Left lobe of liver (tissue), 2 donors: ENCODE measurements at regions not wholly inside any gene's neighbourhood (a gene's known extent, or its start where the extent isn't known, plus 50 kb on each side); places are given as distances from the start of the nearest gene placed in this dataset.

Experiments used
- ATAC-seq: fragments of 200-7000 bp; cut with Tn5 transposase; one replicate; pipeline ENCODE4 v1.9.1; 2020; ENCODE audit warnings: mild to moderate bottlenecking, moderate library complexity
- DNase-seq: peaks from one replicate; pipeline ENCODE4 v3.0.0-alpha.2; 2020; ENCODE audit warnings: low spot score
- donor health status: DM: no; HTN: no; CAD: no; lungs with moderate emphysema.
- donor health status: DM: no; HTN: yes; CAD: no.

DNA sequence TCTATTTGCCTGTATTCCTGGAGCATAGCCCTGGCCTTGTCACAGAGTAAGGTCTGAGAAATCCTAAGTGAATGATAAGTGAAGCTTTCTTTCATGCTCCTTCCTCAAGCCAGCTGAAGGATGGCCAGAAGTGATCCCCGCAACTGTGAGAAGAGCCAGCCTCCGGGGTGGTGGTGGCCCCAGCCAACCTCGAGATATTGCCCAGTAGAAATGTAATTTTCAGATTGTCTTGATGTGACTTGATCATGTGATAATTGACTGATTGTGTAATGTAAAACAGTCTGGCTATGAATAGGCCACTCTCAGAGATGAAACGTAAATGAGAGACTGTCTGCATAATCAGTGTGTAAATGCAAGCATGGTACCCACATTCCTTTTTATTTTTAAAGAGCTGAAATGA is 242.4 kb upstream of the CAMK1G start:
- ATAC-seq (no peak), DNase-seq (no peak)

DNA sequence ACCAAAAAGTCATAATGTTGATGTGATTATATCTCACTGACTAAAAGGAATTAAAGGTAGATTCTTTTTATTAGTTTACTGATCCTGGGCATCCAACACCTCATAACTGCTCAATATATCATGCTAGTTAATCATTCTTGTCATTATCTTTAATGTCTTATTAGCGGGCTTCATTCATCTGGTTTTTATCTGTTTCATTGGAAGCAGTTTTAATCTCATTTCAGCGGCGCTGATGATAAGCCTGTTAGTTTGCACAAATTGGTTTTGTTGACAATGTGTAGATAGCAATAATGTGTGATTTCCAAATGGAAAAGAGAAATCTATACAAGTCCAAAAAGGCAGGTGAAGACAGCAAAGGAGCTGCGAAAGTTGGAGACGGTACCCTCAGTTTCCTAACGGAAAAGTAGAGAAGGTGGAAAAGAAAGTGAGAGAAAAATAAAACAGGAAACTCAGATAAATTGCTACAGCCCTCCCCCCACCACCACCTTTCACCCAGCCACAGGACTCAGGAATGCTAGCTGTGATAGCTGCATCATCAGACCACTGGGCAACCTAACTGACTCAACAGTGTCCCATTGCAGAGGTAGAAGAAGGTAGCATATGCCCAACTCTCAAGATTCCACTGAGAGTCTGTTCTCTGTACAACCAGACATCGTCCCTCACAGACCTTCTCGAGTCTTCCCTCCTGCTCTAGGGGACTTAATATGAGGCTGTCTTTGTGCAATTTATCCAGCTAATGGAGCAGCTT is 241.7 kb upstream of the CAMK1G start:
- ATAC-seq = no peak
- no peak for DNase-seq

DNA sequence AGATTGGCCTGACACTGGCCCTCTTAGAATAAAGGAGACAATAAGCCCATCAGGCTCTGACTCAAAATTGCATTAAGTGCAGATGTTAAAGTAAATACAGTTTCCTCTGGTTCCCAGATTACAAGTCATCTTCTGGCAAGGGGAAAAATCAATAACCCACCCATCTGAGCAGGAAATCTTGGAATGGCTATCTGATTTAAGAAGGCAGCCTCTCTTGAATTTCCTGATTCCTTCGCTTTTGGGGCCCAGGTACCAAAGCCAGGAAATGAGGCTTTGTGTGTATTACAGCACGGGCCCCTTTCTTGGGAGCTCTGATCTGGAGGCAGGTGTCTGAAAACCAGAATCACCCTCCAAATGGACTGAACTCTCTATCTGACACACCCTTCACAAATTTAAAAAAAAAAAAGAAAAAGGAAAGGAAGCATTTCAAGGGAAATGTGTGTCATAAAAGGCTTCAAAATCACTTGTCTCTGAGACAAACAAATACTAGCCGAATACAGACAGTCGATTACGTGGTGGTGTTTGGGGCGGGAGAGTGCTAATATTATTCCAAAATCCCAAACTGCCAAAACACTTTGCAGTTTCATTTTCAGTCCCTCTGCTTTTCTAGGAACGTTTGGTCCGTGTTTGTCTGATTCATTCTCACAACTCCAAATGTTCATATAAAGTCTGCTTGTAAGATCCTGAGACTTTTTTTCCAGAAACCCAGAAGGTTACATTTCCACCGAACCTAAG is 240.9 kb upstream of the CAMK1G start:
- DNase-seq (no peak), ATAC-seq (no peak)

DNA sequence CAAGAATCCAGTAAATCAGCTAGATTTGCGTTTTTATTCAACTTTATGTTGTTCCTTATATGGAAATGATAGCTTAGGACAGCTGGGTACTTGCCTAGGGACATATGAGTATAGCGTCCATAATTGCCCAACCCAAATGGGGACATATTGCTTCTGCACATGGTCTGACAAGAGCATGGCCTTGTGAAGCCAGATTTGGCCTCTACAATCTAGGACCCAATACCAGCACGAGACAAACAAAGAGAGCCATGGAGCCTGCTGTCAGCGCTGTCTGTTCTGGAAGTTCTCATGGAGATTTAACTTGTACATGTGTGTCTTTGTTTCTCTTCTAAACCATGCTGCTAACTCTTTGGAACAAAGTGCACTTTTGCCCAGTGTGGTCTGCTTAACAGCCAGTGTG is 240.0 kb upstream of the CAMK1G start:
- DNase-seq (no peak), ATAC-seq (no peak)

DNA sequence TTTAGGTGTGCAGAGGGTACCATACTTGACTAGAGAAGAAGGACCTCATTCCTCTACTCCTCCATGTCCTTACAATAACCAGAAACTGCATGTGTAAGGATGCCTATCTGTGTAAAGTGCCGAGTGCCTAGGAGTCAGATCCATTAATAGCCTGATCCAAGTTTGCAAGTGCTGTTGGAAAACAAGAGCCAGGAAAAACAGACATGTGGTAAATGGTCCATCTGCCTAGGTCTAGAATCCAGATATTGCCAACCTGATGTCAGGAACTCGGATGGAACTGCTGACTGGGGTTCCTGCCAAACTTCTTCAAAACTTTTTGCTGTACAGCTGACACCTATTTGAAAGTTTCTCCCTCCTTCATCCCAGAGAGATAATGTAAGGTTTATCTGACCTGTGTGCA is 239.4 kb upstream of the CAMK1G start:
- ATAC-seq = no peak
- DNase-seq = no peak

DNA sequence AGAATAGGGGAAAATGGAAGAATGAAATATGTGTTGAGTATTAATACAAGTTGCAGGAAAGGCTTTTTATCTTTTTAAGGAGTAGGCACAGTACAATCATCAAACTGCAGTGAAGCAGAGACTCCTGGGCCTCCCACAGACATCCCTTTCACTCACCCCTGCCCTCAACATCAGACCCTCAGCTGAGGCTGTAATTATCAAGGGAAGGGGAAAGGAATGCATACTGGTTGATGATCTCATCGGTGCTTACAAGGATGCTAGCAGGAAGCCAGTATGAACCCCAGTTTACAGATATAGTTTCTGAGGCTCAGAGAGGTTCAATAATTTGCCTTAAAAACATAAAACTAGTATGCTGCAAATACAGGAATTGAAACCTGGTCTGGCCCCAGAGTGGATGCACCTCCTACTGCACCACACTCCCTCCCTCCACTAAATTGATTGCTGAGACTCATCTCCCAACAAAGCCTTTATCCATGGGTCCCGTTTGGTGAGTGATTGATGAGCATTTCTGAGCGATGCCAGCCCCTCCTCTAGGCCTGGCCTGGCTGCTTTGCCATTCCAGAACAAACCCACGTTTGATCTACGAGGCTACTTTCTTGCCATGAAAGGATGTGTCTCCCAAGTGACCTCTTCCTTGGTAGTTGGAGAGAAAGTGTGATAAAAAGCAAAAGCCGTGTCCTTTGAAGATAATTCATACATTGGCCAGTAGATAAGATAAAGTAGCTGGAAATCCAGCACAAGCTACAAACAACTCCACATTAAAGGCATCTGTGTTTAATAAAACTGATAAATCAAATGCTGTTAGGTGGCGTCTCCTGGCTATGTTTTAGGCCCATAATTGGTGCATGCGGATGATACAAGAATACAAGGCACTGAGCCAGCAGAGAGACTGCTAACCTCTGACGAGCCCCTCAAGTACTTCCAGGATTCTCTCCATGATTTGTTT is 233.9 kb upstream of the CAMK1G start:
- no peak for DNase-seq
- ATAC-seq = no peak

DNA sequence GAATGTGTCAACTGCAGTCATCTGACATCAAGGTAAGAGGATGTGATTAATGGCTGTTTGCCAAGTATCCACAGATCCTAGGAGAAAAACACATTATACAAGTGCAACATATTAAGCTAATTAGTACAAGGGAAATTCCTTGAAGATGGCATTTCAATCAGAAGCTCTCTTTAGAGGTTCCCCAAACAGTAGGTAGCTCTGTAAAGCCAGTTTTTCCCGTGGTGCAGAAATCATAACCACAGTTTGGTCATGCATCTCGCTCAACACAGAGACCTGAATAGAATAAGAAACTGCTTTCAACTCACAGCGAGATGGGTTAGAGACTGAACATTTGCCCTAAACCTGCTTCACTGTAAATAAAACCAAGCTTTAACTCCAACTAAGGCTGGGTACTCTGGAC is 230.5 kb upstream of the CAMK1G start:
- no peak for ATAC-seq

DNA sequence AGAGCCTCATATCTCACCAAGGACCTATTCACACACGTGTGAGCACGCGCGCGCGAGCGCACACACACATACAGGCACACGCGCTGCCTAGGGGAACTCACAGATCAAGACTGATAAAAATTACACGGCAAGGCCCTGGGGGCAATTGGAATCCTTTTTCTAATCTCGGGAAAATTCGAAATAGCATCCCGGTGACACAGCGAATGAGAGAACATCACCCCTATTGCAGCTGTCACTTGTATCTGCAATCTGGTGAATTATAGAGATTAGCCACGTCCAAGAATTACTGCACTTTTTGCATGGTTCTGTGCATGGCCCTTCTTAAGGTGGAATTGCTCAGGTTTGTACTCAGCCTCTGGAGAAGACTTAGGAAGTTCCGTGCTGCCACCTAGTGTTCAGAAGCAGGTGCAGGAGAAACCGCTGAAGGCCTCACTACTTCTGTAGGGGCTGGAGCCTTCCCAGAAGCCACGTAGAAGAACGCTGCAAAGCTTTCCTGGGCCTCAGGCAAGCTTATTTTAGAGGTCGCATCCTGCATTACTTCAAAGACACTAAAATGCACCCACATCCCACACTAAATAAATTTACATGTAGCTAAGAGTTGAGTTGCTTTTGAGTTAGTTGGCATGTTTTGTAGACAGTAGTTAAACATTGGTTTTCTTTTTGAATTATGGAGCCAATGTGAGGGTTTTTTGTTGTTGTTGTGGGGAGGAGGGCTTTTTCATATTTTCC is 229.2 kb upstream of the CAMK1G start:
- DNase-seq = peak; percentile 68
- peak; percentile 99 for ATAC-seq

More for the DNA sequence above, 230.5 kb upstream of the CAMK1G start:
- DNase-seq = no peak

DNA sequence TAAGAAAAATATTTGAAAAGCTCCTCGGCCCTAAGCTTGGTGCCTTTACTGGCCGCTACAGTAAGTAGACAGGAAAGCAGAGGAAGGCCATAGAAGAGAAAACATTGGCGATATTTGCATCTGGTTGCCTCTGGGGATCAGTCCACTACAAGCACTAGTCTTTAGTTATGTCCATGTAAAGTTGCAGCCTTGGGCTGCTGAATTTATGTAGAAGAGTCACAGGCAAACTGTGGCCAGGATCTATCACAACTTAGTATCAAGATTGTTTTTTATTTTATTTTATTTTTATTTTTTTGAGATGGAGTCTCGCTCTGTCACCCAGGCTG is 228.7 kb upstream of the CAMK1G start:
- DNase-seq (no peak), ATAC-seq (no peak)

DNA sequence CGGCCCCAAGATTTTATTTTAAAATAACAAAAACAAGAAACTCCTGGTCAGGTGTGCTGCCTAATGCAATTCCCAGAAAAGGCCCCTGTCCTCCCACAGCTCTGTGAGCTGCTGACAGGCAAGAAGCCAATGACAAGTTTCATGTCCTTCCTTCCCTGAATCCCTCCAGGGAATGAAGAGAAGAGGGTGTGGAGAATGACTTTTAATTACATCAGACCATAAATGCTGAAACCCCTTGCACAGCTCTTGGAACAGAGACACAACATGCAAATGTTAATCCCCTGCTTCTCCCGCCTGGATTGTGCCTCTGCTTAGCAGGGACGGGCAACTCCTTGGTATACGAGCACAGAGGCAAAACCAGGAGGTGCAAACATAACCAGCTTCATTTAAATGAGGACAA is 228.1 kb upstream of the CAMK1G start:
- ATAC-seq (no peak), DNase-seq (no peak)

DNA sequence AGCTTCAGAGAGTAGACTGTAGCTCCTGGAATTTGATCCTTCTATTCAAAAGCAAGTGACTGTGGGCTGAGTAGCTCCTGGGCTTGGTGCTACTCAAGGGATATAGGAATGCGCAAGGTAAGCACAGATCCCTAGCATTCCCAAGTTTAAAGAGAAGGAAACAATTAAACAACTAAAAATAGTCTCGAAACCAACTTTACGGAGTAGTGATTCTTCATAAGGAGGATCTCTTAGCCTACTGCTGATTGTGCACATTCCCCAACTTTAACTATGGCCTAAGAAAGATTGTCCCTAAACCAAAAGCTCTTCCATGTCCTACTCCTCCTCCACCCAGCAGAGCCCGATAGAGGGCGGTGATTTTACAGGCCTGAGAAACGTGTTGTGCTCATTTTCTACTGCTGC is 226.5 kb upstream of the CAMK1G start:
- no peak for ATAC-seq

DNA sequence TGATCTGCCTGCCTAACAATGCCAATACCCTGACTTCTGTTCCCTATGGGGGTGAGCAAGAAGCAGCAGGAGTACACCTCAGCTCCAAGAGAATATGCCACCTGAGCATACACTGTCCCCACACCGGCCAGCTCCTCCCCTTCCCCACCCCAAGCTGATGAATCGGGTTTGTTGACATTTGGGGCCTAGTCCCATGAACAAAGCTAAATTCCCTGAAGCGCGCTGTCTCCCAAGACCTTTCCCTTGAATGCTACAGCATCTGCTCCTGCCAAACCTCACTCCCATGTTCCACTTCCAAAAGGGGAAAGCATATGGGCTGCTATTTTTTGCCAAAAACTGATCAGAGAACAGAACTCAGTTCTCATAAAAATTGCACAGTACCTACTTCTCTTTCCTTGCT is 220.4 kb upstream of the CAMK1G start:
- ATAC-seq = no peak
- no peak for DNase-seq

More for the DNA sequence above, 226.5 kb upstream of the CAMK1G start:
- no peak for DNase-seq

DNA sequence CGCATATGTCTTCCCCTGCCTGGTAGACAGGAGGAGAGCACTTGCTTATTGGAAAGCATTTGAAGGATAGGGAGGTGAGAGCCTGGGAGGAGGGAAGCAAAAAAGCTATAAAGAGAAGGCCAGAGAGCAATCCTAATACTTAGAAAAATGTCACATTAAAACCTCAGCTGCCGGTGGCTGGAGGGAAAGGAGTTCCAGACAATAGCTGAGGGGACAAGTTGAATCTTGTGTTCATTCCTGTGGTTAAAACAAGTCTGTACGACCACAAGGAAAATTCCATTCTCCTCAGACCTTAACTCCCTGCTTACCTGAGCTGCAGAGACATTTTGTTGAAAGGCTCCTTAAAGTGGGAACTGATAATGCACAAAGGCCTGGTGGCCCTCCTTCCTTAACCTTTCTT is 218.8 kb upstream of the CAMK1G start:
- no peak for DNase-seq
- no peak for ATAC-seq

DNA sequence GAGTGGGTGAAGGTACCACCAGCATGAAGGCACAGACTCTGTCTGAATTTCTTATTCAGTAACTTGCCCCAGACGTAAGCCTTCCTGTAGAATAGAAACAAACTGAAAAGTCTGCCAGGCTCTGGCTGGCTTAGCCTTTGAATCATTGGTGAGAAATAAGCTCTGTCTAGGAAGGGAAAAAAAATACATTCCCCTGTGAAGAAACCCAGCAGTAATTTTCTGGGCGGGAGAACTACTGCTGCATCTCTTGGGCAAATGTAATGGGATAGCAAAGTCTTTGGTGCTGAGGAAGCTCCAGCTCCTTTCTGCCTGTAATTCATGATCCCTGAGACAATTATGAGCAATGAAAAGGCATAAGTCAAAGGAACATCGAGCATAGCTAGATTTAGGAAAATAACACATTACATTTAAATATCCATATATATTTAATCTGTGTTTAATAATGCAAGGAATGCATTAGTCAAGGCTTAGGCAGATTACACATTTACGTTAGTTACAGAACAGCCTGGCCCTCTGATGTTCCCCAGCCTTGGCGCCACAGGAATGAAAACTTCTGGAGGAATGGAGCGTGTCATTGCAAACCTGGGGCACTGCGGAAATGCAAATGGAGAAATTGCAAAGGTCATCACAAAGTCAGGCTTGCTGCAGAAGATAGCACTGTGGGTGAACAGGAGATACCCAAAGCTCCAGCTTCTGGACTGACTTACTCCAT is 216.3 kb upstream of the CAMK1G start:
- no peak for DNase-seq
- no peak for ATAC-seq

DNA sequence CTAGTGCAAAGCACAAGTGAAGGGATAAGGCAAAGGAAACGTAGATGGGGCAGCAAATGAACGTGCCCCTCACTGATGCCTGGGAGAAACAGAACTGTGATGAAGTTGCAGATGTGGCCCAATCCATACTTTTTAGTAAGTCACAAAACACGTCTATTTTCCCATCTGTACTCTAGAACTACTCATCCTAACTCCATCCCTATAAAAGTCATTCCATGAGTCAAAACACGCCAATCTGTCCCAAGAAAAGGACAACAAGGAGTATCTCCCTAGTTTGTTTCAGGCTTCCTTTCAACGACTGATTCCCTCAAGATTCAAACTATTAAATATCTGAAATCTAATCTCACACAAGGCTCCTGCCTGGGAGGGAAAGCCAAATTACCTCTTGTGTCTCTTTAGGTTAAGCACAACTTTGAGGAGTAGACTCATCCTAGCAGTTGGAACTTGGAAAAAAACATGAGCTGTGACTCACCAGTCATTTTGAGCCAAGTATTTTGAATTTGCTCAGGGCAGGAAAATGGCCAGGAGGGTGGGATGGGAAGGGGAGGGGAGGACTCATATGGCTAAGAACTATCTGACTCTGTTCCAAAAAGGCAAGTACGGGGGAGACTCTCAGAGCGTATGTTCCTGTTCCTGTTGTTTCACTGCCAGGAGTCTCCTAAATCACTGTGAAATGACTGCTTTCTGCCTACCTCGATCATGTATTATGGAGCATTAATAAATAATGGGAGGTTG is 214.5 kb upstream of the CAMK1G start:
- no peak for ATAC-seq
- DNase-seq = no peak

DNA sequence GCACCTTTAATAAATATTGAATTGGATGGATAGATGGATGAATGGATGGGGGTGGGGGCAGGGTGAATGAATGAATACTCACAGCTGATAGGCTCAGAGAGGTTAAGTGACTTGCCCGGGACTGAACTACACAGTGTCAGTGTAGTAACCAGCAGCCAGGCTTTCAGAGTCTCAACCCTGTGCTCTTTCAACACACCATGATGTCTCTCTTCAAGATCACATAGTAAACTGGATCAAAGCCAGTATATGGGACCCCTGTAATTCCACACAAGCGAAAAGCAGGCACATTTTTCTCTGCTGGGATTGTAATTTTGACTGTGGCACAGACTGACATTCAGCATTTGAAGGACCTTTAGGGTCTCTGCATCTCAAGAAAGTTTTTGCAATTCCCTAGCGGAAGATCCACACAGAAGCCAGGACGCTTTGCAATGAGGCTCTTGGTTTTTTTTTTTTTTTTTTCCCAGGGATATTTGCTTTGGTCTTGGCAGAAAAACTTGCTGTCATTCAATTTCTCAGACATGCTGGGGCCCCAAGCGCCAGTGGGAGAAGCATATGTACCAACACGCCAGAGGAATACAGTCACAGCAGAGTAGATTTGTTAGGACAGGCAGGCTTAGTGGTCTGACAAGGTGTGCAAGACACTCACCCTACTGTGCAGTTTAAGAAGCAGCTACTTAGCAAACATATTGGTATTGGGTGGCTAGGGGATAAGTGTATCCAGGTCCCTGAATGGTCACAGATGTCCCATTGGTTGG is 213.1 kb upstream of the CAMK1G start:
- no peak for ATAC-seq
- DNase-seq = no peak

DNA sequence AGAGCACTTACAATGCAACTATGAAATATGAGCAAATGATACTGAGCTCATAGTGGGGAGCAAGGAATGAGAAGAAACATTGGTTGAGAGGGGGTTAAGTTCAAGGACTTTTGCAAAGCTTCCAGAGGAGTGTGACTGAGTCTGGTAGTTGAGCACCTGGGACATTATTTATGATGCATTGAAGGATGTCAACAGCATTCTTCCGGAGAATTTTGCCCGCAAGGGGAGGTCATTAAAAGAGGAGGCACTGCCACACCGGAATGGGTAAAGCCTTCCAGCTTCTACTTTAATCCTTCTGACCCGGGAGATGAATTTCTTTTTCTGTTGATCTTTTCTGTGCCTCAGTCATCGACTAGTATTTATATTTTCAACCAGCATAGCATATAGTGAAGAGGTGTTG is 208.4 kb upstream of the CAMK1G start:
- ATAC-seq = no peak
- DNase-seq = no peak

DNA sequence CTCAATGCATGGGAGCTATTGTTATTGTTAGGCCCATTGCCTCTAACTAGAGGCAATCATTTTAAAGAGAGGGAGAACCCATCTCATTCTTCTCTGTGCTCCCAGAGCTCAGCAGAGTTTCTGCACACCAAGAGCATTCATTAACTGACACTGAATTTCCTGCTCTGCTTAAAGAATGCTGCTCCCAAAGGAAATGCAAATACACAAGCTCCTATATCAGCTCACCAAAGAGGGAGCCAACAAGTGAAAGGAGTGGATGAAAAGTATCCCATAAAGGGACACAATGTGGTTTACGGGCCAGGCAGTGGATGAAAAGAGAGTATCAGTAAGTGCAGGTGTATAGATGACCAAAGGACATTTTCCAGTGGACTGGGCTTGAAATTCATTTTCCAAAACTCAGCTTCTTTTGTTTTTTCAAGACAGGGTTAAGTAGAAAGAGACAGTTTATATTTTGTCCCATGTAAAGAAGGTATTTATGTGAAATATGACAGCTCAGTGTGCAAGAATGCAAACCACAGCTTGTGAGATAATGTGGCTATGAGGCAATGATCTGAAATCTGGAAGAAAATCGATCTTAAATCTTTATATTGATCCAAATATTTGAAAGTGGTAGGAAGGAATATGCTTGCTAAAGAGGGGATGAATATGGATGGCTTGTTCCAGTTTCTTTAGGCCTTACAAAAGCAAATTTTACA is 207.7 kb upstream of the CAMK1G start:
- DNase-seq = no peak
- no peak for ATAC-seq
